OCI-LY3 (cell line): ENCODE measurements at regions not wholly inside any gene's neighbourhood (a gene's known extent, or its start where the extent isn't known, plus 50 kb on each side); places are given as distances from the start of the nearest gene placed in this dataset.

Source experiments
- EZH2phosphoT487 ChIP-seq: fragments of 200-600 bp; shearing (Covaris generic); IDR thresholded peaks from 2 replicates; pipeline ENCODE4 v1.6.1; 2018; ENCODE audit warnings: antibody characterized with exemption, mixed run types, low read depth
- TF ChIP-seq, protein P1 (sequence below): fragments of 200-600, 300-600 bp; sonication (generic); IDR thresholded peaks from 2 replicates; pipeline ENCODE4 v1.5.1; 2014; ENCODE audit warnings: antibody characterized with exemption, low read length, low read depth

DNA sequence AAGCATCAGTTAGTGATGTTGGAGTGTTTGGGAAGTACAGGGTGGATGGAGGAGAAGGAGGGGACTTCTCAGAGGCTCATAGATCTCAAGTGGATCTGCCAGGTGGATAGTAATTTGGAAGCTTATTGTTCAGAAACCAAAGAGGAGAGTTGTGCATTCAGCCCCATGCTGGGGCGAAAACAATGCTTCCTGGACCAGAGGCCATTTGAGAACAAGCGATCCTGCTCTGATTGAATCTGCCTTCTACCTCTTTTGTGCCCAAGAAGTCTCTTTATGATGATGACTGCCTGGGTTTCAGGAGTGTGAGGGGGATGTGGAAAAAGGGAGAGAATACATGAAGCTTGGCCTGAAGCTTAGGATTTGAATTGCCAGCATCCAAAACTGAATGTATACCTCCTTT, 110.8 kb upstream of the SRRM4 start:
- TF ChIP-seq, protein P1, sequence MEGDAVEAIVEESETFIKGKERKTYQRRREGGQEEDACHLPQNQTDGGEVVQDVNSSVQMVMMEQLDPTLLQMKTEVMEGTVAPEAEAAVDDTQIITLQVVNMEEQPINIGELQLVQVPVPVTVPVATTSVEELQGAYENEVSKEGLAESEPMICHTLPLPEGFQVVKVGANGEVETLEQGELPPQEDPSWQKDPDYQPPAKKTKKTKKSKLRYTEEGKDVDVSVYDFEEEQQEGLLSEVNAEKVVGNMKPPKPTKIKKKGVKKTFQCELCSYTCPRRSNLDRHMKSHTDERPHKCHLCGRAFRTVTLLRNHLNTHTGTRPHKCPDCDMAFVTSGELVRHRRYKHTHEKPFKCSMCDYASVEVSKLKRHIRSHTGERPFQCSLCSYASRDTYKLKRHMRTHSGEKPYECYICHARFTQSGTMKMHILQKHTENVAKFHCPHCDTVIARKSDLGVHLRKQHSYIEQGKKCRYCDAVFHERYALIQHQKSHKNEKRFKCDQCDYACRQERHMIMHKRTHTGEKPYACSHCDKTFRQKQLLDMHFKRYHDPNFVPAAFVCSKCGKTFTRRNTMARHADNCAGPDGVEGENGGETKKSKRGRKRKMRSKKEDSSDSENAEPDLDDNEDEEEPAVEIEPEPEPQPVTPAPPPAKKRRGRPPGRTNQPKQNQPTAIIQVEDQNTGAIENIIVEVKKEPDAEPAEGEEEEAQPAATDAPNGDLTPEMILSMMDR: no peak
- no peak for TF ChIP-seq EZH2phosphoT487
